B cell (primary cell): ENCODE measurements at regions not wholly inside any gene's neighbourhood (a gene's known extent, or its start where the extent isn't known, plus 50 kb on each side); places are given as distances from the start of the nearest gene placed in this dataset.

Experiments used
- CTCF ChIP-seq: fragments of 200-600 bp; IDR thresholded peaks from one replicate; pipeline ENCODE4 v1.8.0; 2022; ENCODE audit warnings: antibody characterized with exemption, mild to moderate bottlenecking
- EZH2 ChIP-seq: IDR thresholded peaks from 2 replicates; pipeline ENCODE4 v1.6.1; 2012; ENCODE audit warnings: borderline replicate concordance, low read depth, mild to moderate bottlenecking, moderate library complexity, low read length; ENCODE audit not compliant: insufficient read depth, poor library complexity, severe bottlenecking

GRCh38 chr9:79222483-79222882, 349.3 kb upstream of the TLE4 start:
- no peak for TF ChIP-seq EZH2
- no peak for TF ChIP-seq CTCF
